ENCODE measurements at regions not wholly inside any gene's neighbourhood (a gene's known extent, or its start where the extent isn't known, plus 50 kb on each side); places are given as distances from the start of the nearest gene placed in this dataset.

DNA sequence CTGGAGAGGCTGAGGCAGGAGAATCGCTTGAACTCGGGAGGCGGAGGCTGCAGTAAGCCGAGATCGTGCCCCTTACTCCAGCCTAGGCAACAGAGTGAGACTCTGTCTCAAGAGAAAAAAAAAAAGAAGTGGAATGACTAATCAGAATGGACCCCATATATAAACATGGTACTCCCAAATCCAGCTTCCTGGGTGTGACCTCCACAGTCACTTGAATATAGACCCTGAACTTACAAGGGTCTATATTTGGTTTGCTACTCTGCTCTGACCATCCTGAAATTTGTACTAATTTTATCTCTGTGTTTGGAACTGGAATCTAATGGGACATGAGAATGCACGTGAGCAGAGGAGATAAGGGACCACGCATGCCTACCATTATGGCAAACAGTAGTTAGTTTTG, 275.0 kb downstream of the TNS1 start:
- ATAC-seq (no peak), DNase-seq (no peak)
- no peaks in the 10 kb centered on the region for H3K36me3 ChIP-seq
- H3K27ac ChIP-seq = no peak overlapping the region
- H3K27me3 ChIP-seq = no peaks in the 10 kb centered on the region
- 95% methylated on average over 5 of the region's 7 CpGs for WGBS (ENCODE audit: insufficient coverage, low coverage, low lambda C conversion rate, missing lambda C conversion rate)
- intact Hi-C loops (cut with DNase I) = no loop called here
- no peak overlapping the region for H3K4me3 ChIP-seq
- H3K9me3 ChIP-seq = no peaks in the 10 kb centered on the region
- no peaks in the 10 kb centered on the region for H3K4me1 ChIP-seq
- no peak for TF ChIP-seq POLR2A (IDR thresholded peaks at IDR 0.05)
- no peak for TF ChIP-seq CTCF (IDR thresholded peaks at IDR 0.05)

GRCh38 chr2:217725409-217725808, 277.4 kb downstream of the TNS1 start:
- WGBS (ENCODE audit: insufficient coverage, low coverage, low lambda C conversion rate, missing lambda C conversion rate) = 100% methylated on average over 2 of the region's 4 CpGs
- ATAC-seq = no peak
- intact Hi-C loops (cut with DNase I) = no loop called here

GRCh38 chr2:217724471-217724870, 278.3 kb downstream of the TNS1 start:
- no peak for ATAC-seq
- intact Hi-C loops (cut with DNase I) = no loop called here
- H3K27me3 ChIP-seq = no peaks in the 10 kb centered on the region

More at GRCh38 chr2:217725409-217725808, 277.4 kb downstream of the TNS1 start:
- Histone ChIP-seq H3K4me1 (no peaks in the 10 kb centered on the region), H3K4me3 (no peak overlapping the region), H3K27ac (no peak overlapping the region), H3K36me3 (no peaks in the 10 kb centered on the region), H3K27me3 (no peaks in the 10 kb centered on the region), H3K9me3 (no peaks in the 10 kb centered on the region)
- TF ChIP-seq CTCF (IDR thresholded peaks at IDR 0.05) (no peak), POLR2A (IDR thresholded peaks at IDR 0.05) (no peak)
- DNase-seq = peak in 1 of 3 donors; percentile 15

DNA sequence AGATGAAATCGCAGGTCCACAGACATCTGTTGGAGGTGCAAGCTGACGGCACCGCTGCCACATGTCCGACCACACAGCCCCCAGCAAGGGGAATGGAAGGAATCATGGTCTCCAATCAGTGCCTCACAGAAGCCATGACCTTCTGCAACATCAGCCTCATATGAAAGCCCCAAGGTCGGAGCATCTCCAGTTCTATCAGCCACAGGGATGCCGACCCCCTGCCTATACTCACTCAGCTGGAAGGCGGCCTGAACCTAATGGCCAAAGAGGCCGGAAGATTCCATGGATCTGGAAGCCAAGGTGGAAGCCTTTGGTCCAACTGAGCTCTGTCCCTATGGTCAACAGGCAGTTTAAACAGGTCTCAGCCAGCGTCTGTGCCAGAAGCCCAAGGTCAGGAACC, 278.8 kb downstream of the TNS1 start:
- Histone ChIP-seq H3K4me1 (no peaks in the 10 kb centered on the region), H3K4me3 (no peak overlapping the region), H3K9me3 (no peaks in the 10 kb centered on the region), H3K27me3 (no peaks in the 10 kb centered on the region), H3K27ac (no peak overlapping the region), H3K36me3 (no peaks in the 10 kb centered on the region)
- WGBS (ENCODE audit: insufficient coverage, low coverage, low lambda C conversion rate, missing lambda C conversion rate) = 46% methylated on average over 5 of the region's 9 CpGs
- intact Hi-C loops (cut with DNase I) = no loop called here
- DNase-seq = peak in 1 of 3 donors; percentile 15
- no peak for ATAC-seq
- TF ChIP-seq CTCF (IDR thresholded peaks at IDR 0.05) (no peak), POLR2A (IDR thresholded peaks at IDR 0.05) (no peak)

More at GRCh38 chr2:217724471-217724870, 278.3 kb downstream of the TNS1 start:
- no peaks in the 10 kb centered on the region for H3K9me3 ChIP-seq
- no peaks in the 10 kb centered on the region for H3K4me1 ChIP-seq
- no peaks in the 10 kb centered on the region for H3K36me3 ChIP-seq
- H3K4me3 ChIP-seq = no peak overlapping the region
- TF ChIP-seq POLR2A (IDR thresholded peaks at IDR 0.05) = no peak
- TF ChIP-seq CTCF (IDR thresholded peaks at IDR 0.05) = no peak
- DNase-seq = no peak
- H3K27ac ChIP-seq = no peak overlapping the region

GRCh38 chr2:217722883-217723472, 279.8 kb downstream of the TNS1 start:
- no peaks in the 10 kb centered on the region for H3K27me3 ChIP-seq
- no peak overlapping the region for H3K4me3 ChIP-seq
- no peak for ATAC-seq
- no peak overlapping the region for H3K27ac ChIP-seq
- H3K4me1 ChIP-seq = no peaks in the 10 kb centered on the region
- DNase-seq = no peak
- TF ChIP-seq CTCF (IDR thresholded peaks at IDR 0.05) (no peak), POLR2A (IDR thresholded peaks at IDR 0.05) (no peak)
- no peaks in the 10 kb centered on the region for H3K36me3 ChIP-seq
- no peaks in the 10 kb centered on the region for H3K9me3 ChIP-seq
- intact Hi-C loops (cut with DNase I) = no loop called here
- WGBS (ENCODE audit: insufficient coverage, low coverage, low lambda C conversion rate, missing lambda C conversion rate) = 87% methylated on average over 9 of the region's 9 CpGs
